ENCODE measurements at regions not wholly inside any gene's neighbourhood (a gene's known extent, or its start where the extent isn't known, plus 50 kb on each side); places are given as distances from the start of the nearest gene placed in this dataset.
"Not testable (repeated sequence)": the region's sequence is repeated elsewhere in the genome, so short reads cannot be mapped to it uniquely, and the experiment has no call there.

DNA sequence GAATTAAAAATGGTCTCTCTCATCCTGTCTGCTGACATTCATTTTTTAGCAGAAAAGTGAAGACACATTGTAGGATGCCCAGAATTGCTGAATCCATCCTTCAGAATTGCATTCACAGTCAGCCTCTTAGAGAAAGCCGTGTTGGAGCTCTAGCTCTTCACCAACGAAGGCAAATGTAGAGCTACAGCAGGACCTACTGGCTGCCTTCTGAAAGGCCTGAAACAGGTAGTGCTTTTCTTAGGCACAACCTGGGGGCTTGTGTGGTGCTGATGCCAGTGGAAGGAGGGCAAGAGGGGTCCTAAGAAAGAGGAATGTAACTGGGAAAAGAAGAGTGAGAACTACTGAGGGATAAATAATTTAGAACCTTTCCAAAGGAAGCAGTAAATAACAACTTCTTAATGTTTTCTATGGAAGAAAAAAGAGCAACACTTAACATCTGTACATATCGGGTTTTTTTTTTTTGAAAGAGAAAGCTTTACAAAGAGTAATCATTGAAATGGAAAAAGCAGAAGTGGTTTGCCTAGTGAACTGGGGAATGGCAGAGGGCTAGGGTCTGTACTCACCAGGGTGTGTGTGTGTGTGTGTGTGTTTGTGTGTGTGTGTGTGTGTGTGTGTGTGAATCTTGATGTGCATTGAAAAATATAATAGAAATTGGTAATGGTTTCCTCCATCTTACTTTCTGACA, 297.8 kb downstream of the SATB1 start:
- DNase-seq (ENCODE audit: low read depth in 2 of 2): no peak

DNA sequence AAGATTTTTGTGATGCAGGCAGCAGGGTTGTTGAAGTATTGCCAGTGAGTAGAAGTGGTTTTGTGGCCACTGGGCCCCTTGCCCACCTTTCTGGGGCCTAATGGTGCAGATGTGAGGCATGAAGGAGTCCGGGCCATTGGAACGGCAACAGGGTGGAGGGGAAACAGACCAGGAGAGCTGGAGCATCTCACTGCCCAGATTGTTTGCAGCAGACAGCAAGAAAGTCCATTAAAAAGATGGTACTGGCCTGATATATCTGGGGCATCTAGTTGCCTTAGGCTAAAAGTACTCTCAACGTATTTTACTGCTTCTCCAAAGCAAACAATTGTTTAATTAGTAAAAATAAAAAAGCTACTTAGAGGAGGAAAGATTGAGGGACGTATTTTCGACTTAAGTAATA, 298.4 kb downstream of the SATB1 start:
- no peak for DNase-seq (ENCODE audit: low read depth in 2 of 2)

DNA sequence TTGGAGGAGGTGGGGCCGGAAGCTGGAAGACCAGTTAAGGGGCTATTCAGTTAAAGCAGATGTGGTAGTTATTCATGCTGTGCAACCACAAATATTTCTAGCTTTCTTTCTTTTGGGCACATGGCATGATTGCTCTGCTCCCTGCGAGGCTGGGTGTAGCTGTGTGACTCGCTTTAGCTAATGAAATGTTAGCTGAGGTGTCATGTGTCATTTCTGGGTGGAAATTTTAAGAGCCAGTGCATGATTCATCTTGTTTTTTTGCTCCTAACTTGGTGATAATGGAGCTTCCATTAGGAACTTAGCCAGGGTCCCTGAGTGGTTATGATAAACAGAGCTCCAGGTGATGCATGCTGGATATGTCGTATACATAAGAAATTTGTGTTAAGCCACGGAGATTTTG, 300.6 kb downstream of the SATB1 start:
- no peak for DNase-seq (ENCODE audit: low read depth in 2 of 2)

- no peak for DNase-seq (ENCODE audit: low read depth in 2 of 2)
Observed at GRCh38 chr3:18122264-18122663, 302.9 kb downstream of the SATB1 start.

GRCh38 chr3:18121020-18121419, 304.1 kb downstream of the SATB1 start:
- no peak for DNase-seq (ENCODE audit: low read depth in 2 of 2)

GRCh38 chr3:18119866-18120265, 305.3 kb downstream of the SATB1 start:
- no peak for DNase-seq (ENCODE audit: low read depth in 2 of 2)

GRCh38 chr3:18114894-18115293, 310.2 kb downstream of the SATB1 start:
- no peak for DNase-seq (ENCODE audit: low read depth in 2 of 2)

DNA sequence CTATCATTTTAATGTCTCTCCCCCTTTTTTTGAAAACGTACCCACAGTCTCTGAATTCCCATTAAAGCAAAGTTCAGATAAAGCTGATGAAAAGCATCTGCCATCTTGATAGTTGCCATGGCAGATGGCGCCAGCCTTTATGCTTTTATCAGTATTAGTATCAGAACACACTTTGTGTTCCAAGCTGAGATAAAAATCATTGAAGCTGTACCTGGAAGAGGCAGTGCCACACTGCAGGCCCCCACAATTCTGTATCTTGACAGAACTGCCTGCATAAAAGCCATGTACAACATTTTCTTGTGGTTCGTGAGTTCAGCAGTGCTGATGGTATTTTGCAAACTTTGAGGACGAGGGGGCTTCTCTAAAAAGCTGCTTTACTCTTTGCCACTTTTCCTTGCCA, 311.7 kb downstream of the SATB1 start:
- DNase-seq (ENCODE audit: low read depth in 2 of 2): no peak

- no peak for DNase-seq (ENCODE audit: low read depth in 2 of 2)
Observed at GRCh38 chr3:18112674-18113375, 312.3 kb downstream of the SATB1 start.

DNA sequence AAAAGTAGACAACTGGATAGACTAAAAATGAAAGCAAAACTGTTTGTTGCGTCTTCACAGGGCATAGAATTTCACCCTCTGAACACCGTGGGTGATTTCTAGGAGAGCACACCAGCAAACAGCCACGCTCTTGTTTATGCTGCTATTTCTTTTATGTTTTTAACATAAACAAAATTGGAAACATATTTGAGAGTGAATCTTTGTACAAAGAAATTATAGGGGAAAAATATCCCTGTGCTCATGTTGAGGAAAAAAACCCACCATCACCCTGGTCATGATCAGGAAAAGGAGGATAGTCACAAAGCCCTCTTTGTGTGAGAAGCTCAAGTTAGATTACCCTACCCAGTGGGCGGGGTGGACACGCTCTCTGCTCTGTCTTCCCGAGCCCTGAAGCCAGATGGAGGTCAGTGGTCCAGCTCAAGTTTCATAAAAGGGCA, 313.3 kb downstream of the SATB1 start:
- DNase-seq (ENCODE audit: low read depth in 2 of 2): no peak

- DNase-seq (ENCODE audit: low read depth in 2 of 2): no peak
Observed at GRCh38 chr3:18103591-18103990, 321.5 kb downstream of the SATB1 start.

GRCh38 chr3:18100121-18100520, 325.0 kb downstream of the SATB1 start:
- no peak for DNase-seq (ENCODE audit: low read depth in 2 of 2)

GRCh38 chr3:18099611-18100010, 325.5 kb downstream of the SATB1 start:
- DNase-seq (ENCODE audit: low read depth in 2 of 2): no peak

- DNase-seq (ENCODE audit: low read depth in 2 of 2): peak; percentile 40 to 57
Observed at GRCh38 chr3:18098960-18099587, 326.1 kb downstream of the SATB1 start.

GRCh38 chr3:18097989-18098388, 327.1 kb downstream of the SATB1 start:
- DNase-seq (ENCODE audit: low read depth in 2 of 2): no peak

DNA sequence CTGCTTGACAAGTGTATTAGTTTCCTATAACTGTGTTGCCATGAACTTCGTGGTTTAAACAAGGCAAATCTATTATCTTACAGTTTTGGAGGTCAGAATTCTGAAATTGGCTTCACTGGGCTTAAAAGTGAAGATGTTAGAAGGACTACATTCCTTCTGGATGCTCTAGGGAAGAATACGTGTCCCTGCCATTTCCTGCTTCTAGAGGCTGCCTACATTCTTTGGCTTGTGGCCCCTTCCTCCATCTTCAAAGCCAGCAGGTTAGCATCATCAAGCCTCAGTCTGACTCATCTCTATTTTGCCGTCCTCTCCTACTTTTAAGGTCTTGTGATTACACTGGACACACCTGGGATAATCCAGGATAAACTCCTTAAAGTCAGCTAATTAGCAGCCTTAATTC, 327.7 kb downstream of the SATB1 start:
- DNase-seq (ENCODE audit: low read depth in 2 of 2): no peak

DNA sequence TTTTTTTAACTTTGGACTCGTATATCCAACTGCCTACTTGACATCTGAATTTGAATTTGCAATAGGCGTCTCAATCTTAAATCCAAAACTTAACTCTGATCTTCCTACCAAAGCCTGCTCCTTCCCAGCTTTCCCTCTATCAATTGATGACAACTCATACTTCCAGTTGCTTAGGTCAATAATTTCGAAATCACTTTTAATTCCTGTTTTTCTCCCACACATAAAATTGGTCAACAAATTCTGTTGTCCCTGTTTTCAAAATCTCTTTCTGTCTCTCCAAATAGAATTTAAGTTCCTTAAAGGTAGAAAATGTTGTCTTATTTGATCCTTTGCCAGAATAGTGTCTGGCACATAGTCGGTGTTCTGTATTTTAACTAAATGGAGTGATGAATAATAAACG, 332.4 kb downstream of the SATB1 start:
- DNase-seq (ENCODE audit: low read depth in 2 of 2): no peak

DNA sequence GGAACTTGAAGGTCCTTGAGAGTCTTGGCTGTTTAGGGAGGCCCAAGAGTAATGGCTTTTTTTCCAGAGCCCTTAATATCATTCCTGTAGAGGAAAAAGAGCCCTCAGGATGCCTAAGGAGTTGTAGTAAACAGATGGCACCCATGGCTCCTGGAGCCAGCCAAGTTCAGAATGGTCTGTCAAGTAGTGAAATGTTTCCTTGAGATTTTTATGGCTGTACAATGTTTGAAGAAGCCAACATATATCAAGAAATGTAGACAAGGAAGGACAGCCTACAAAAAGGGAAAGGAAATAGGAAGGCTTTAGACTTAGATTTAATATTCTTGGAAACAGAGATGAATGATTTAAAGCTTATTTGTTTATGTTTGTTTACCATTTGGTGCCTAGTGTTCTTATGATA, 334.8 kb downstream of the SATB1 start:
- no peak for DNase-seq (ENCODE audit: low read depth in 2 of 2)

DNA sequence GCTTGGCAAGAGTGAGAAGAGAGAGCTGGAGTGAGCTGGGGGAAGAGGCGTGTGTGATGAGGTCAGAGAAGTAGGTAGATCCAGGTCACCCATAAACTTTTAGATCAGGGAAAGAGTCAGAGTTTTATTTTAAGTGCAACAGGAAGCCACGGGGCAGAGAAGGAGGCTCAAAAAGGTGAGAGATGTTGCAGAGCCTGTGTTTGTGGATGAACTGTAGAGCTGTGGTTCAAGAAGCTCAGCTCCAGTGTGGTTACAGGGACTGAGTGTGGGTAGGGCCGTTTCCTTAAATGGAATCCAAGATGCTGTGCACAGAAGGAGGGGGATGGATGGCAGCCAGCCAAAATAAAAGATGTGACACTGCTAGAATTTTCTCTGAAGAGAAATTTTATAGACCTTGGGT, 337.2 kb downstream of the SATB1 start:
- no peak for DNase-seq (ENCODE audit: low read depth in 2 of 2)

DNA sequence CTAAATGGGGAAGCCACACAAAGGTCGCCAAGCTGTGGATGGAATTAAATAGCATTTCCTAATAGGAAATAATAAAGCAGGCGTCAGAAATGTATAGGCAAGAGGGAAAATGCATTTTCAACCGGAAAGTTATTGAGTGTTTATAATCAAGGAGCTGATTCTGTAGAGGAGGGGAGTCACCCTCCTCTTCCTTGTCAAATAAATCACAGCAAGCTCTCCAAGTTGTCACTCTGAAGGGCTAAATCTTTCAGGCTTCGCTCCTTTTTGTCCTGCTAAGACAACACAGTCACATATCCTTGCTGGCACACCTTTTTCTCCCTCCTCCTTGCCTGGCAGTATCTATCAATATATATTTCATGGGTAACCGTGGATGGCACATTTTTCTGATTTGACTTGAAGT, 338.4 kb downstream of the SATB1 start:
- DNase-seq (ENCODE audit: low read depth in 2 of 2): no peak

DNA sequence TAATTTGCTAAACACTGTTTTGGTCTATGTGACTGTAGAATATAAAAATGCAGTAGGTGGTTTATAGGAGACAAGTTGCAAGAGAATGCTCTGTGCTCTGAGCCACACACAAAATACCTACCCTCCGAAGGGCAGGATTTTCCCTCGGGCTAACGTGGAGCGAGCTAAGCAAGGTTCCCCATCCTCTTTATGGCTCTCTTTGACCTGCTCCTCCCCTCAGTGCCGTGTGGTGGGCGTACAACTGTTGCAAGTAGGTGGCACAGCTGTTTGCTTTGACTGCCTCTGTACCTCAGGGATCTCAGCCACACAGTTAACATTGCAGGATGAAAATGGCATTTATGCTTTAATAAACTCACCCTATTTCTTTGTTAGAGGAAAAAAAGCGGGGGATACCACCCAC, 339.1 kb downstream of the SATB1 start:
- DNase-seq (ENCODE audit: low read depth in 2 of 2): no peak

- DNase-seq (ENCODE audit: low read depth in 2 of 2): no peak
Observed at GRCh38 chr3:18085429-18085828, 339.7 kb downstream of the SATB1 start.

DNA sequence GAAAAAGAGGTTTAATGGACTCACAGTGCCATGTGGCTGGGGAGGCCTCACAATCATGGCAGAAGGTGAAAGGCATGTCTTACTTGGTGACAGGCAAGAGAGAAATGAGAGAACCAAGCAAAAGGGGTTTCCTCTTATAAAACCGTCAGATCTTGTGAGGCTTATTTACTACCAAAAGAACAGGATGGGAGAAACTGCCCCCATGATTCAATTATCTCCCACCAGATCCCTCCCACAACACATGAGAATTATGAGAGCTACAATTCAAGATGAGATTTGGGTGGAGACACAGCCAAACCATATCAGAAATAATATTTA, 340.8 kb upstream of the TBC1D5 start:
- not testable (repeated sequence) for DNase-seq (ENCODE audit: low read depth in 2 of 2)
